Peyer's patch (tissue), 4 donors: ENCODE measurements at regions not wholly inside any gene's neighbourhood (a gene's known extent, or its start where the extent isn't known, plus 50 kb on each side); places are given as distances from the start of the nearest gene placed in this dataset.

Source experiments
- CTCF ChIP-seq, 6 experiments: fragments of 450-650 bp in 4 of 6; fragments of 200-600 bp in 2 of 6; sonication (generic) in 1 of 6; IDR thresholded peaks; one replicate each; pipeline ENCODE4 v1.5.1; 2017 to 2019; ENCODE audit warnings: antibody characterized with exemption in 6 of 6, mild to moderate bottlenecking in 3 of 6, moderate library complexity in 1 of 6
- POLR2A ChIP-seq, 2 donors: fragments of 450-650 bp; IDR thresholded peaks; one replicate each; pipeline ENCODE4 v1.5.1; 2017; ENCODE audit warnings: antibody characterized with exemption in 2 of 2, mild to moderate bottlenecking in 2 of 2, moderate library complexity in 2 of 2

- no peak for TF ChIP-seq POLR2A (IDR thresholded peaks at IDR 0.05)
- no peak for TF ChIP-seq CTCF (IDR thresholded peaks at IDR 0.05)
Measured at GRCh38 chr7:128150223-128150865, 90.7 kb upstream of the LEP start.
